Adrenal gland (tissue), 9 donors: ENCODE measurements at regions not wholly inside any gene's neighbourhood (a gene's known extent, or its start where the extent isn't known, plus 50 kb on each side); places are given as distances from the start of the nearest gene placed in this dataset.

Source experiments
- DNase-seq, 7 donors: peaks; one replicate each; pipeline ENCODE4 v3.0.0-alpha.2; 2019 to 2020
- H3K27ac ChIP-seq, 5 donors: fragments of 200-600 bp; sonication (generic) in 4 of 5; 1 replicate in 3 of 5; 2 replicates in 2 of 5; pipeline versions ENCODE4 v1.5.1 to v1.8.0; 2016 to 2020; ENCODE audit warnings: mild to moderate bottlenecking in 1 of 5
- H3K27me3 ChIP-seq: fragments of 200-600 bp; 2 replicates; pipeline ENCODE4 v1.8.0; 2021
- H3K36me3 ChIP-seq, 2 donors: fragments of 200-600 bp; replicated peaks in 1 of 2; 1 replicate in 1 of 2; 2 replicates in 1 of 2; pipeline versions ENCODE4 v1.5.1 to v1.8.0; 2018 to 2022
- H3K4me1 ChIP-seq, 2 donors: fragments of 200-600 bp; replicated peaks in 1 of 2; 1 replicate in 1 of 2; 2 replicates in 1 of 2; pipeline versions ENCODE4 v1.5.1 to v1.8.0; 2018 to 2021
- H3K4me3 ChIP-seq, 4 donors: fragments of 200-600 bp; sonication (generic) in 3 of 4; one replicate each; pipeline ENCODE4 v1.5.1; 2016 to 2018
- H3K9me3 ChIP-seq, 3 donors: fragments of 200-600 bp; sonication (generic) in 1 of 3; replicated peaks in 1 of 3; 1 replicate in 2 of 3; 2 replicates in 1 of 3; pipeline versions ENCODE4 v1.5.1 to v1.8.0; 2016 to 2021
- CTCF ChIP-seq, 6 experiments: fragments of 450-650 bp in 4 of 6; fragments of 200-600 bp in 2 of 6; sonication (generic) in 1 of 6; IDR thresholded peaks; 1 replicate in 5 of 6; 2 replicates in 1 of 6; pipeline versions ENCODE4 v1.5.1 to v1.8.0; 2016 to 2021; ENCODE audit warnings: antibody characterized with exemption in 6 of 6, mild to moderate bottlenecking in 2 of 6, moderate library complexity in 1 of 6
- POLR2A ChIP-seq, 2 donors: fragments of 450-650 bp; IDR thresholded peaks; one replicate each; pipeline ENCODE4 v1.6.1; 2017; ENCODE audit warnings: antibody characterized with exemption in 2 of 2, mild to moderate bottlenecking in 2 of 2, moderate library complexity in 1 of 2
- WGBS, 4 donors: extraction: QIAGEN DNeasy Blood & Tissue Kit in 2 of 4; methylation state at CpG; one replicate each; pipeline versions ENCODE4 v1.1.5 to v1.1.7; 2013 to 2017; 5-methylcytosine and 5-hydroxymethylcytosine counted together
- intact Hi-C, 2 donors: fragments of 100-400 bp; cut with DNase I; formaldehyde crosslinking; loops; one replicate each; pipeline versions ENCODE4 v1.14.1 to v1.15.0; 2022 to 2023
- donor health status: healthy with polysubstance abuse.
- donor health status: Bipolar disorder and iron deficiency.
- donor health status: DM: yes; HTN: yes; CAD: no.
- donor health status: DM: no; HTN: no; CAD: no.
- donor health status: DM: no; HTN: no; CAD: no.

GRCh38 chr15:81987628-81988027 is 58.2 kb downstream of the MEX3B start:
- H3K4me3 ChIP-seq, result no peak overlapping the region
- no peak overlapping the region for H3K27ac ChIP-seq
- intact Hi-C loops, result no loop called here
- H3K27me3 ChIP-seq, result peaks cover 6% of the 10 kb centered on the region
- no peak for DNase-seq
- H3K36me3 ChIP-seq, result no peaks in the 10 kb centered on the region
- TF ChIP-seq CTCF (IDR thresholded peaks at IDR 0.05) (no peak), POLR2A (IDR thresholded peaks at IDR 0.05) (no peak)
- H3K4me1 ChIP-seq, result no peaks in the 10 kb centered on the region
- WGBS, 4 donors, result 71 to 84% (median 74%) methylated on average over 4 of the region's 4 CpGs
- no peaks in the 10 kb centered on the region for H3K9me3 ChIP-seq

- no peak for DNase-seq
- Histone ChIP-seq H3K36me3 (no peaks in the 10 kb centered on the region), H3K27ac (no peak overlapping the region), H3K27me3 (no peaks in the 10 kb centered on the region), H3K4me3 (no peak overlapping the region), H3K4me1 (no peaks in the 10 kb centered on the region), H3K9me3 (no peaks in the 10 kb centered on the region)
- intact Hi-C loops, result no loop called here
- TF ChIP-seq POLR2A (IDR thresholded peaks at IDR 0.05) (no peak), CTCF (IDR thresholded peaks at IDR 0.05) (no peak)
- WGBS, 4 donors, result 83 to 89% (median 84%) methylated on average over 10 of the region's 10 CpGs
These were observed 62.3 kb downstream of the MEX3B start for GRCh38 chr15:81983497-81983896.

GRCh38 chr15:81982808-81983207 is 63.0 kb downstream of the MEX3B start:
- intact Hi-C loops, result no loop called here
- TF ChIP-seq POLR2A (IDR thresholded peaks at IDR 0.05), result no peak
- TF ChIP-seq CTCF (IDR thresholded peaks at IDR 0.05), result no peak
- no peaks in the 10 kb centered on the region for H3K4me1 ChIP-seq
- H3K4me3 ChIP-seq, result no peak overlapping the region
- DNase-seq, result no peak
- no peaks in the 10 kb centered on the region for H3K27me3 ChIP-seq
- no peaks in the 10 kb centered on the region for H3K36me3 ChIP-seq
- H3K9me3 ChIP-seq, result no peaks in the 10 kb centered on the region
- 81 to 89% (median 84%) methylated on average over 5 of the region's 5 CpGs for WGBS, 4 donors
- no peak overlapping the region for H3K27ac ChIP-seq

DNA sequence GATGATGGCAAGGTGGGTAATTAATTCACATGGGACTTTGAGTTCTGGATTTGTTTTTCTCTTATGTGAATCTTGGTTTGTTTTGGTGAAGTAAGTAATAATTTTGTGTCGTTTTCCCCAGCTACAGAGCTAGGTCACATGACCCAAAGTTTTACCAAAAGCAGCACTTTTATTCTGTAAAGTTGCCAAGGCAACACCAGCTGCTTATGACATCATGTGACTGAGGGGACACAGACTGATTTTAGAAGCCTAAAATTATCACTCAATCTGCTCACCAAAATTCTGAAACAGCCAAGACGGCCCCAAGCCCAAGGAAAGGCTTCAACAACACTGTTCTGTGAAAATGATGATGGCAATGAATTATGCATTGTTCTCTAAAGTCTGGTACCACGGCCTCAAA is 63.9 kb downstream of the MEX3B start:
- H3K27ac ChIP-seq, result no peak overlapping the region
- intact Hi-C loops, result no loop called here
- no peaks in the 10 kb centered on the region for H3K9me3 ChIP-seq
- TF ChIP-seq CTCF (IDR thresholded peaks at IDR 0.05) (no peak), POLR2A (IDR thresholded peaks at IDR 0.05) (no peak)
- no peaks in the 10 kb centered on the region for H3K4me1 ChIP-seq
- H3K27me3 ChIP-seq, result no peaks in the 10 kb centered on the region
- no peak overlapping the region for H3K4me3 ChIP-seq
- WGBS, 4 donors, result 31 to 41% (median 37%) methylated on average over 3 of the region's 3 CpGs
- DNase-seq, result no peak
- no peaks in the 10 kb centered on the region for H3K36me3 ChIP-seq
